ENCODE measurements at regions not wholly inside any gene's neighbourhood (a gene's known extent, or its start where the extent isn't known, plus 50 kb on each side); places are given as distances from the start of the nearest gene placed in this dataset.
"Not testable (repeated sequence)": the region's sequence is repeated elsewhere in the genome, so short reads cannot be mapped to it uniquely, and the experiment has no call there.

GRCh38 chr2:150353376-150353775 lies 134.1 kb downstream of the RND3 start:
- no peak overlapping the region for H3K27ac Mint-ChIP-seq
- H3K27me3 Mint-ChIP-seq, result no peaks in the 10 kb centered on the region
- H3K4me1 Mint-ChIP-seq (ENCODE audit: low read depth in 2 of 2), result no peaks in the 10 kb centered on the region

GRCh38 chr2:150351922-150352321 lies 135.5 kb downstream of the RND3 start:
- Mint-ChIP-seq H3K36me3 (no peaks in the 10 kb centered on the region), H3K4me3 (no peak overlapping the region), H3K27ac (no peak overlapping the region), H3K27me3 (no peaks in the 10 kb centered on the region), H3K4me1 (ENCODE audit: low read depth in 2 of 2) (no peaks in the 10 kb centered on the region), H3K9me3 (peaks cover 9% of the 10 kb centered on the region)
- DNase-seq (ENCODE audit: low spot score) (no peak), ATAC-seq (no peak)

More at GRCh38 chr2:150353376-150353775, 134.1 kb downstream of the RND3 start:
- peaks cover 9% of the 10 kb centered on the region for H3K9me3 Mint-ChIP-seq
- no peaks in the 10 kb centered on the region for H3K36me3 Mint-ChIP-seq
- no peak for DNase-seq (ENCODE audit: low spot score)
- ATAC-seq, result no peak
- H3K4me3 Mint-ChIP-seq, result no peak overlapping the region

GRCh38 chr2:150350500-150350899 lies 137.0 kb downstream of the RND3 start:
- DNase-seq (ENCODE audit: low spot score), result no peak
- Mint-ChIP-seq H3K27ac (no peak overlapping the region), H3K9me3 (peaks cover 11% of the 10 kb centered on the region), H3K36me3 (no peaks in the 10 kb centered on the region), H3K27me3 (no peaks in the 10 kb centered on the region), H3K4me3 (no peak overlapping the region), H3K4me1 (ENCODE audit: low read depth in 2 of 2) (no peaks in the 10 kb centered on the region)
- no peak for ATAC-seq

- H3K36me3 Mint-ChIP-seq, result no peaks in the 10 kb centered on the region
- peaks cover 21% of the 10 kb centered on the region for H3K9me3 Mint-ChIP-seq
- no peak overlapping the region for H3K27ac Mint-ChIP-seq
- H3K27me3 Mint-ChIP-seq, result no peaks in the 10 kb centered on the region
- no peak for ATAC-seq
- H3K4me1 Mint-ChIP-seq (ENCODE audit: low read depth in 2 of 2), result no peaks in the 10 kb centered on the region
- no peak for DNase-seq (ENCODE audit: low spot score)
- no peak overlapping the region for H3K4me3 Mint-ChIP-seq
These were observed 140.7 kb downstream of the RND3 start for GRCh38 chr2:150346806-150347205.

GRCh38 chr2:150341982-150342680 lies 145.3 kb downstream of the RND3 start:
- DNase-seq (ENCODE audit: low spot score) (no peak), ATAC-seq (no peak)
- Mint-ChIP-seq H3K27ac (no peak overlapping the region), H3K4me3 (no peak overlapping the region), H3K4me1 (ENCODE audit: low read depth in 2 of 2) (no peaks in the 10 kb centered on the region), H3K36me3 (no peaks in the 10 kb centered on the region), H3K27me3 (no peaks in the 10 kb centered on the region), H3K9me3 (peaks cover 13% of the 10 kb centered on the region)

- no peaks in the 10 kb centered on the region for H3K4me1 Mint-ChIP-seq (ENCODE audit: low read depth in 2 of 2)
- no peak for ATAC-seq
- no peak overlapping the region for H3K4me3 Mint-ChIP-seq
These were observed 147.5 kb downstream of the RND3 start for GRCh38 chr2:150339951-150340350.

GRCh38 chr2:150339282-150339681 lies 148.2 kb downstream of the RND3 start:
- Mint-ChIP-seq H3K9me3 (peaks cover 11% of the 10 kb centered on the region), H3K4me3 (no peak overlapping the region), H3K27me3 (no peaks in the 10 kb centered on the region), H3K4me1 (ENCODE audit: low read depth in 2 of 2) (no peaks in the 10 kb centered on the region), H3K27ac (no peak overlapping the region), H3K36me3 (no peaks in the 10 kb centered on the region)
- ATAC-seq (no peak), DNase-seq (ENCODE audit: low spot score) (no peak)

More at GRCh38 chr2:150339951-150340350, 147.5 kb downstream of the RND3 start:
- H3K36me3 Mint-ChIP-seq, result no peaks in the 10 kb centered on the region
- H3K9me3 Mint-ChIP-seq, result peaks cover 12% of the 10 kb centered on the region
- H3K27me3 Mint-ChIP-seq, result no peaks in the 10 kb centered on the region
- no peak overlapping the region for H3K27ac Mint-ChIP-seq
- no peak for DNase-seq (ENCODE audit: low spot score)

- Mint-ChIP-seq H3K9me3 (peaks cover 11% of the 10 kb centered on the region), H3K4me1 (ENCODE audit: low read depth in 2 of 2) (no peaks in the 10 kb centered on the region), H3K4me3 (no peak overlapping the region), H3K27ac (no peak overlapping the region), H3K27me3 (no peaks in the 10 kb centered on the region), H3K36me3 (no peaks in the 10 kb centered on the region)
- DNase-seq (ENCODE audit: low spot score) (no peak), ATAC-seq (no peak)
These were observed 151.9 kb downstream of the RND3 start for GRCh38 chr2:150335596-150335995.

- Mint-ChIP-seq H3K36me3 (peaks cover 6% of the 10 kb centered on the region), H3K27me3 (no peaks in the 10 kb centered on the region), H3K4me1 (ENCODE audit: low read depth in 2 of 2) (no peaks in the 10 kb centered on the region), H3K27ac (no peak overlapping the region), H3K9me3 (peaks cover 15% of the 10 kb centered on the region), H3K4me3 (no peak overlapping the region)
- DNase-seq (ENCODE audit: low spot score) (no peak), ATAC-seq (no peak)
These were observed 155.1 kb downstream of the RND3 start for GRCh38 chr2:150332383-150332782.

GRCh38 chr2:150327564-150328489 lies 159.6 kb downstream of the RND3 start:
- H3K4me1 Mint-ChIP-seq (ENCODE audit: low read depth in 2 of 2), result no peaks in the 10 kb centered on the region
- no peak overlapping the region for H3K4me3 Mint-ChIP-seq
- peaks cover 6% of the 10 kb centered on the region for H3K36me3 Mint-ChIP-seq
- H3K9me3 Mint-ChIP-seq, result peaks cover 17% of the 10 kb centered on the region
- H3K27ac Mint-ChIP-seq, result no peak overlapping the region
- no peaks in the 10 kb centered on the region for H3K27me3 Mint-ChIP-seq
- DNase-seq (ENCODE audit: low spot score) (no peak), ATAC-seq (no peak)

- H3K4me1 Mint-ChIP-seq (ENCODE audit: low read depth in 2 of 2), result no peaks in the 10 kb centered on the region
- DNase-seq (ENCODE audit: low spot score) (no peak), ATAC-seq (no peak)
- peaks cover 13% of the 10 kb centered on the region for H3K9me3 Mint-ChIP-seq
- peaks cover 6% of the 10 kb centered on the region for H3K36me3 Mint-ChIP-seq
- no peaks in the 10 kb centered on the region for H3K27me3 Mint-ChIP-seq
- H3K27ac Mint-ChIP-seq, result no peak overlapping the region
- H3K4me3 Mint-ChIP-seq, result no peak overlapping the region
These were observed 161.7 kb downstream of the RND3 start for GRCh38 chr2:150325656-150326314.

GRCh38 chr2:150323071-150323470 lies 164.4 kb downstream of the RND3 start:
- H3K4me3 Mint-ChIP-seq; H3K36me3 Mint-ChIP-seq; H3K9me3 Mint-ChIP-seq; H3K27me3 Mint-ChIP-seq; H3K27ac Mint-ChIP-seq; DNase-seq (ENCODE audit: low spot score); H3K4me1 Mint-ChIP-seq (ENCODE audit: low read depth in 2 of 2); ATAC-seq: not testable (repeated sequence)

- H3K4me1 Mint-ChIP-seq (ENCODE audit: low read depth in 2 of 2), result no peaks in the 10 kb centered on the region
- H3K27me3 Mint-ChIP-seq, result no peaks in the 10 kb centered on the region
- ATAC-seq, result no peak
- no peak overlapping the region for H3K27ac Mint-ChIP-seq
- H3K4me3 Mint-ChIP-seq, result no peak overlapping the region
- H3K36me3 Mint-ChIP-seq, result peaks cover 8% of the 10 kb centered on the region
- no peak for DNase-seq (ENCODE audit: low spot score)
- peaks cover 16% of the 10 kb centered on the region for H3K9me3 Mint-ChIP-seq
These were observed 166.9 kb downstream of the RND3 start for GRCh38 chr2:150320608-150321007.
